B cell (primary cell): ENCODE measurements at regions not wholly inside any gene's neighbourhood (a gene's known extent, or its start where the extent isn't known, plus 50 kb on each side); places are given as distances from the start of the nearest gene placed in this dataset.

Experiments used
- EZH2 ChIP-seq: IDR thresholded peaks from 2 replicates; pipeline ENCODE4 v1.6.1; 2012; ENCODE audit warnings: borderline replicate concordance, low read depth, mild to moderate bottlenecking, moderate library complexity, low read length; ENCODE audit not compliant: insufficient read depth, poor library complexity, severe bottlenecking
- TF ChIP-seq, protein P1 (sequence below): fragments of 200-600 bp; IDR thresholded peaks from one replicate; pipeline ENCODE4 v1.8.0; 2022; ENCODE audit warnings: antibody characterized with exemption, mild to moderate bottlenecking

DNA sequence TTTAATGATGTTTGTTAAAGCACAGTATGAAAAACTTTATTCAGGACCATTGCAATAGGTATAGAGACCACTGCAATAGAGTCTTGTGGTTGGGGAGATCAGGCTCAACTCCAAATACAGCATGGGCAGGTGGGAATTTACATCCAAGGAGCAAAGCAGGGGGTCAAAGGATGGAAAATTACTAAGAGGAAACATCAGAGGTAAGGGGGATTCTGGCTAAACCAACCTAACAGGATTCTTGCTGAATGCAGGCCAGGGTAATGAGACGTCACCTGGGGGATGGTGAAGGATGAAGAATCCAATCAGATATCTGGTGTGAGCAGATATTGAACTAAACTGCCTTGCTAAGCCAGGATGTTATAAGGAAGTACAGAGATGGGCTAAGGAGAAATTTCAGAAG lies 126.6 kb upstream of the MIR17HG start:
- TF ChIP-seq, protein P1, sequence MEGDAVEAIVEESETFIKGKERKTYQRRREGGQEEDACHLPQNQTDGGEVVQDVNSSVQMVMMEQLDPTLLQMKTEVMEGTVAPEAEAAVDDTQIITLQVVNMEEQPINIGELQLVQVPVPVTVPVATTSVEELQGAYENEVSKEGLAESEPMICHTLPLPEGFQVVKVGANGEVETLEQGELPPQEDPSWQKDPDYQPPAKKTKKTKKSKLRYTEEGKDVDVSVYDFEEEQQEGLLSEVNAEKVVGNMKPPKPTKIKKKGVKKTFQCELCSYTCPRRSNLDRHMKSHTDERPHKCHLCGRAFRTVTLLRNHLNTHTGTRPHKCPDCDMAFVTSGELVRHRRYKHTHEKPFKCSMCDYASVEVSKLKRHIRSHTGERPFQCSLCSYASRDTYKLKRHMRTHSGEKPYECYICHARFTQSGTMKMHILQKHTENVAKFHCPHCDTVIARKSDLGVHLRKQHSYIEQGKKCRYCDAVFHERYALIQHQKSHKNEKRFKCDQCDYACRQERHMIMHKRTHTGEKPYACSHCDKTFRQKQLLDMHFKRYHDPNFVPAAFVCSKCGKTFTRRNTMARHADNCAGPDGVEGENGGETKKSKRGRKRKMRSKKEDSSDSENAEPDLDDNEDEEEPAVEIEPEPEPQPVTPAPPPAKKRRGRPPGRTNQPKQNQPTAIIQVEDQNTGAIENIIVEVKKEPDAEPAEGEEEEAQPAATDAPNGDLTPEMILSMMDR: no peak
- TF ChIP-seq EZH2: no peak
